Progenitor cell of endocrine pancreas (in vitro differentiated cells): ENCODE measurements at regions not wholly inside any gene's neighbourhood (a gene's known extent, or its start where the extent isn't known, plus 50 kb on each side); places are given as distances from the start of the nearest gene placed in this dataset.
"Not testable (repeated sequence)": the region's sequence is repeated elsewhere in the genome, so short reads cannot be mapped to it uniquely, and the experiment has no call there.

Experiments used
- DNase-seq: peaks from one replicate; pipeline ENCODE4 v3.0.0; 2021; ENCODE audit warnings: low spot score; ENCODE audit not compliant: unreplicated experiment
- H3K27ac Mint-ChIP-seq: 2 replicates; pipeline ENCODE4 v1.8.0; 2021; ENCODE audit warnings: mild to moderate bottlenecking, moderate library complexity, mixed read lengths
- H3K27me3 Mint-ChIP-seq: 2 replicates; pipeline ENCODE4 v1.8.0; 2021; ENCODE audit warnings: mixed read lengths
- H3K36me3 Mint-ChIP-seq: 2 replicates; pipeline ENCODE4 v1.8.0; 2022; ENCODE audit warnings: mixed read lengths; ENCODE audit not compliant: insufficient read depth
- H3K4me1 Mint-ChIP-seq: 2 replicates; pipeline ENCODE4 v1.8.0; 2021; ENCODE audit warnings: low read depth, mixed read lengths
- H3K4me3 Mint-ChIP-seq: 2 replicates; pipeline ENCODE4 v1.8.0; 2021; ENCODE audit warnings: low read depth, mild to moderate bottlenecking, moderate library complexity, mixed read lengths
- H3K9me3 Mint-ChIP-seq: 2 replicates; pipeline ENCODE4 v1.8.0; 2021; ENCODE audit warnings: low read depth, mixed read lengths

DNA sequence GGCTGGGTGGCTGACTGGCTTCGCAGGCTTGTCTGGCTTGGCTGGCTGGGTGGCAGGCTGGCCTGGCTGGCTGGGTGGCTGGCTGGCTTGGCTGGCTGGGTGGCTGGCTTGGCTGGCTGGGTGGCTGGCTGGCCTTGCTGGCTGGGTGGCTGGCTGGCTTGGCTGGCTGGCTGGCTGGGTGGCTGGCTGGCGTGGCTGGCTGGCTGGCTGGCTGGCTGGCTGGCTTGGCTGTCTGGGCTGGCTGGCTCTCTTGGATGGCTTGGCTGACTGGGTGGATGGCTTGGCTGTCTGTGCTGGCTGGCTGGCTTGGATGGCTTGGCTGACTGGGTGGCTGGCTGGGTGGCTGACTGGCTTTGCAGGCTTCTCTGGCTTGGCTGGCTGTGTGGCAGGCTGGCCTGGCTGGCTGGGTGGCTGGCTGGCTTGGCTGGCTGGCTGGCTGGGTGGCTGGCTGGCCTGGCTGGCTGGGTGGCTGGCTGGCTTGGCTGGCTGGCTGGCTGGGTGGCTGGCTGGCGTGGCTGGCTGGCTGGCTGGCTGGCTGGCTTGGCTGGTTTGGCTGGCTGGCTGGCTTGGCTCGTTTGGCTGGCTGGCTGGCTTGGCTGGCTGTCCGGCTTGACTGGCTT is 2808.1 kb downstream of the RPIA start:
- DNase-seq, H3K36me3 Mint-ChIP-seq, H3K27me3 Mint-ChIP-seq, H3K27ac Mint-ChIP-seq, H3K4me1 Mint-ChIP-seq, H3K4me3 Mint-ChIP-seq: not testable (repeated sequence)
- peaks cover 10% of the 10 kb centered on the region for H3K9me3 Mint-ChIP-seq

DNA sequence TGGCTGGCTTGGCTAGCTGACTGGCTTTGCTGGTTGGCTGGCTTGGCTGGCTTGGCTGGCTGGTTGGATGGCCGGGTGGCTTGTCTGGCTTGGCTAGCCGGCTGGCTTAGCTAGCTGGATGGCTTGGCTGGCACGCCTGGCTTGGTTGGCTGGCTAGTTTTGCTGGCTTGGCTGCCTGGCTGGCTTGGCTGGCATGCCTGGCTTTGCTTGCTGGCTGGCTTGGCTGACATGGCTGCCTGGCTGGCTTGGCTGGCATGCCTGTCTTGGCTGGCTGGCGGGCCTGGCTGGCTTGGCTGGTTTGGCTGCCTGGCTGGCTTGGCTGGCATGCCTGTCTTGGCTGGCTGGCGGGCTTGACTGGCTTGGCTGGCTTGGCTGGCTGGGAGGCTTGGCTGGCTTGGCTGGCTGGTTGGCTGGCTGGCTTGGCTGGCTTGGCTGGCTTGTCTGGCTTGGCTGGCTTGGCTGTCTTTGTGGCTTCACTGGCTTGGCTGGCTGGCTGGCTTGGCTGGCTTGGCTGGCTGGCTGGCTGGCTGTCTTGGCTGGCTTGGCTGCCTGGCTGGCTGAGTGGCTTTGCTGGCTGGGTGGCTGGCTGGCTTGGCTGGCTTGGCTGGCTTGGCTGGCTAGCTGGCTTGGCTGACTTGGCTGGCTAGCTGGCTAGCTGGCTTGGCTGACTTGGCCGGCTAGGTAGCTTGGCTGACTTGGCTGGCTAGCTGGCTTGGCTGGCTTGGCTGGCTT is 2808.9 kb downstream of the RPIA start:
- not testable (repeated sequence) for DNase-seq, H3K4me1 Mint-ChIP-seq, H3K27ac Mint-ChIP-seq, H3K36me3 Mint-ChIP-seq, H3K4me3 Mint-ChIP-seq, H3K27me3 Mint-ChIP-seq
- peaks cover 10% of the 10 kb centered on the region for H3K9me3 Mint-ChIP-seq

DNA sequence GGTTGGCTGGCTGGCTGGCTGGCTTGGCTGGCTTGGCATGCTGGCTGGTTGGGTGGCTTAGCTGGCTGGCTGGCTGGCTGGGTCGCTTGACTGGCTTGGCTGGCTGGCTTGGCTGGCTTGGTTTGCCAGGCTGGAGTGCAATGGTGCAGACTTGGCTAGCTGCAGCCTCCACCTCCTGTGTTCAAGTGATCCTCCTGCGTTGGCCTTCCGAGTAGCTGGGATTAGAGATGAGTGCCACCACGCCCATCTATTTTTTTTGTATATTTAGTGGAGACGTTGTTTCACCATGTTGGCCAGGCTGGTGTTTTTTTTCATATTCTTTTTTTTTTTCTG is 2809.5 kb downstream of the RPIA start:
- not testable (repeated sequence) for H3K4me3 Mint-ChIP-seq, H3K4me1 Mint-ChIP-seq, H3K27me3 Mint-ChIP-seq, DNase-seq, H3K36me3 Mint-ChIP-seq, H3K27ac Mint-ChIP-seq
- peaks cover 10% of the 10 kb centered on the region for H3K9me3 Mint-ChIP-seq

DNA sequence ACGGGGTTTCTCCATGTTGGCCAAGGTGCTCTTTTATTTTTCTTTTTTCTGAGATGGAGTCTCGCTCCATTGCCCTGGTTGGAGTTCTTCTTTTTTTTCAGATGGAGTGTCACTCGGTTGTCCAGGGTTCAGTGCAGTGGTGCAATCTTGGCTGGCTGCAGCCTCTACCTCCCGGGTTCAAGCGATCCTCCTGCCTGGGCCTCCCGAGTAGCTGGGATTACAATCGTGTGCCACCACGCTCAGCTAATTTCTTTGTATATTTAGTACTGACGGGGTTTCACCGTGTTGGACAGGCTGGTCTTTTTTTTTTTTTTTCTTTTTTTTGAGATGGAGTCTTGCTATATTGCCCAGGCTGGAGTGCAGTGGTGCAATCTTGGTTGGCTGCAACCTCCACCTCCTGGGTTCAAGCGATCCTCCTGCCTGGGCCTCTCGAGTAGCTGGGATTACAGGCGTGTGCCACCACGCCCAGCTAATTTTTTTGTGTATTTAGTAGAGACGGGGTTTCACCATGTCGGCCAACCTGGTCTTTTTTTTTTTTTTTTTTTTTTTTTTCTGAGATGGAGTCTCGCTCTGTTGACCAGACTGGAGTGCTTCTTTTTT is 2810.1 kb downstream of the RPIA start:
- not testable (repeated sequence) for H3K4me3 Mint-ChIP-seq, H3K27me3 Mint-ChIP-seq, H3K27ac Mint-ChIP-seq, DNase-seq, H3K9me3 Mint-ChIP-seq, H3K4me1 Mint-ChIP-seq, H3K36me3 Mint-ChIP-seq

DNA sequence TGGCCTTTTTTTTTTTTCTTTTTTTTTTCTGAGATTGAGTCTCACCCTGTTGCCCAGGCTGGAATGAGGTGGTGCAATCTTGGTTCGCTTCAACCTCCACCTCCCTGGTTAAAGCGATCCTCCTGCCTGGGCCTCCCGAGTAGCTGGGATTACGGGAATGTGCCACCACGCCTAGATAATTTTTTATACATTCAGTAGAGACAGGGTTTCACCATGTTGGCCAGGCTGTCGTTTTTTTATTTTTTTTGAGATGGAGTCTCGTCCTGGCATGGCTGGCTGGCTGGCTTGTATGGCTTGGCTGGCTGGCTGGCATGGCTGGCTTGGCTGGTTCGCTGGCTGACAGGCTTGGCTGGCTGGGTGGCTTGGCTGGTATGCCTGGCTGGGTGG is 2812.1 kb downstream of the RPIA start:
- H3K4me3 Mint-ChIP-seq, H3K36me3 Mint-ChIP-seq: not testable (repeated sequence)

DNA sequence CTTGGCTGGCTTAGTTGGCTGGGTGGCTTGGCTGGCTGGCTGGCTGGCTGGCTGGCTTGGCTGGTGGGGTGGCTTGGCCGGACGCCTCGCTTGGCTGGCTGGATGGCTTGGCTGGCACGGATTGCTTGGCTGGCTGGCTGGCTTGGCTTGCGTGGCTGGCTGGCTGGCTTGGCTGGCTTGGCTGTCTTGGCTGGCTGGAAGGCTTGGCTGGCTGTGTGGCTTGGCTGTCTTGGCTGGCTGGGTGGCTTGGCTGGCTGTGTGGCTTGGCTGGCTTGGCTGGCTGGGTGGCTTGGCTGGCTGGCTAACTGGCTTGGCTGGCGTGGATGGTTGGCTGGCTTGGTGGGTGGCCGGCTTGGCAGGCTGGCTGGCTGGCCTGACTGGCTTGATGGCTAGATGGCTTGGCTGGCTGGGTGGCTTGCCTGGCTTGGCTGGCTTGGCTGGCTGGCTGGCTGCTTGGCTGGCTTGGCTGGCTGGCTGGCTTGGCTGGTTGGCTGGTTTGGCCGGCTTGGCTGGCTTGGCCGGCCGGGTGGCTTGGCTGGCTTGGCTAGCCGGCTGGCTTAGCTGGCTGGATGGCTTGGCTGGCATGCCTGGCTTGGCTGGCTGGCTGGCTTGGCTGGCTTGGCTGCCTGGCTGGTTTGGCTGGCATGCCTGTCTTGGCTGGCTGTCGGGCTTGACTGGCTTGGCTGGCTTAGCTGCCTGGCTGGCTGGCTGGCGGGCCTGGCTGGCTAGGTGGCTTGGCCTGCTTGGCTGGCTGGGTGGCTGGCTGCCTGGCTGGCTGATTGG is 2812.7 kb downstream of the RPIA start:
- not testable (repeated sequence) for H3K4me1 Mint-ChIP-seq, H3K36me3 Mint-ChIP-seq, H3K4me3 Mint-ChIP-seq, H3K27ac Mint-ChIP-seq, DNase-seq, H3K27me3 Mint-ChIP-seq, H3K9me3 Mint-ChIP-seq

More for the DNA sequence above, 2812.1 kb downstream of the RPIA start:
- not testable (repeated sequence) for H3K9me3 Mint-ChIP-seq, DNase-seq, H3K4me1 Mint-ChIP-seq, H3K27me3 Mint-ChIP-seq, H3K27ac Mint-ChIP-seq

DNA sequence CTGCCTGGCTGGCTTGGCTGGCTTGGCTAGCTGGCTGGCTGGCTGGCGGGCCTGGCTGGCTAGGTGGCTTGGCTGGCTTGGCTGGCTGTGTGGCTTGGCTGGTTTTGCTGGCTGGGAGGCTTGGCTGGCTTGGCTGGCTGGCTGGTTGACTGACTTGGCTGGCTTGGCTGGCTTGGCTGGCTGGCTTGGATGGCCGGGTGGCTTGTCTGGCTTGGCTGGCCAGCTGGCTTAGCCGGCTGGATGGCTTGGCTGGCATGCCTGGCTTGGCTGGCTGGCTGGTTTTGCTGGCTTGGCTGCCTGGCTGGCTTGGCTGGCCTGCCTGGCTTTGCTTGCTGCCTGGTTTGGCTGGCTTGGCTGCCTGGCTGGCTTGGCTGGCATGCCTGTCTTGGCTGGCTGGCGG is 2817.3 kb downstream of the RPIA start:
- H3K27me3 Mint-ChIP-seq, H3K27ac Mint-ChIP-seq, H3K36me3 Mint-ChIP-seq, DNase-seq, H3K4me3 Mint-ChIP-seq, H3K4me1 Mint-ChIP-seq, H3K9me3 Mint-ChIP-seq: not testable (repeated sequence)

DNA sequence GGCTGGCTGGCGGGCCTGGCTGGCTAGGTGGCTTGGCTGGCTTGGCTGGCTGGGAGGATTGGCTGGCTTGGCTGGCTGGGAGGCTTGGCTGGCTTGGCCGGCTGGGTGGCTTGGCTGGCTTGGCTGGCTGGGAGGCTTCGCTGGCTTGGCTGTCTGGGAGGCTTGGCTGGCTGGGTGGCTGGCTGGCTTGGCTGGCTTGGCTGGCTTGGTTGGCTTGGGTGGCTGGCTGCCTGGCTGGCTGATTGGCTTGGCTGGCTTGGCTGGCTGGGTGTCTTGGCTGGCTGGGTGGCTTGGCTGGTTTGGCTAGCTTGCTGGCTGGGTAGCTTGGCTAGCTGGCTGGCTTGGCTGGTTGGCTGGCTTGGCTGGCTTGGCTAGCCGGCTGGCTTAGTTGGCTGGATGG is 2817.8 kb downstream of the RPIA start:
- DNase-seq, H3K27me3 Mint-ChIP-seq, H3K27ac Mint-ChIP-seq: not testable (repeated sequence)

DNA sequence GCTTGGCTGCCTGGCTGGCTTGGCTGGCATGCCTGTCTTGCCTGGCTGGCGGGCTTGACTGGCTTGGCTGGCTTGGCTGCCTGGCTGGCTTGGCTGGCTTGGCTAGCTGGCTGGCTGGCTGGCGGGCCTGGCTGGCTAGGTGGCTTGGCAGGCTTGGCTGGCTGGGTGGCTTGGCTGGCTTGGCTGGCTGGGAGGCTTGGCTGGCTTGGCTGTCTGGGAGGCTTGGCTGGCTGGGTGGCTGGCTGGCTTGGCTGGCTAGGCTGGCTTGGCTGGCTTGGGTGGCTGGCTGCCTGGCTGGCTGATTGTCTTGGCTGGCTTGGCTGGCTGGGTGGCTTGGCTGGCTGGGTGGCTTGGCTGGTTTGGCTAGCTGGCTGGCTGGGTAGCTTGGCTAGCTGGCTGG is 2819.7 kb downstream of the RPIA start:
- H3K27ac Mint-ChIP-seq, H3K36me3 Mint-ChIP-seq, DNase-seq, H3K4me1 Mint-ChIP-seq, H3K4me3 Mint-ChIP-seq, H3K27me3 Mint-ChIP-seq, H3K9me3 Mint-ChIP-seq: not testable (repeated sequence)

More for the DNA sequence above, 2817.8 kb downstream of the RPIA start:
- not testable (repeated sequence) for H3K4me3 Mint-ChIP-seq, H3K4me1 Mint-ChIP-seq, H3K36me3 Mint-ChIP-seq, H3K9me3 Mint-ChIP-seq

DNA sequence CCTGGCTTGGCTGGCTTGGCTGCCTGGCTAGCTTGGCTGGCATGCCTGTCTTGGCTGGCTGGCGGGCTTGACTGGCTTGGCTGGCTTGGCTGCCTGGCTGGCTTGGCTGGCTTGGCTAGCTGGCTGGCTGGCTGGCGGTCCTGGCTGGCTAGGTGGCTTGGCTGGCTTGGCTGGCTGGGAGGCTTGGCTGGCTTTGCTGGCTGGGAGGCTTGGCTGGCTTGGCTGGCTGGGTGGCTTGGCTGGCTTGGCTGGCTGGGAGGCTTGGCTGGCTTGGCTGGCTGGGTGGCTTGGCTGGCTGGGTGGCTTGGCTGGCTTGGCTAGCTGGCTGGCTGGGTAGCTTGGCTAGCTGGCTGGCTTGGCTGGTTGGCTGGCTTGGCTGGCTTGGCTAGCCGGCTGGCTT is 2824.5 kb downstream of the RPIA start:
- DNase-seq, H3K36me3 Mint-ChIP-seq, H3K27me3 Mint-ChIP-seq, H3K4me3 Mint-ChIP-seq, H3K27ac Mint-ChIP-seq, H3K4me1 Mint-ChIP-seq, H3K9me3 Mint-ChIP-seq: not testable (repeated sequence)

DNA sequence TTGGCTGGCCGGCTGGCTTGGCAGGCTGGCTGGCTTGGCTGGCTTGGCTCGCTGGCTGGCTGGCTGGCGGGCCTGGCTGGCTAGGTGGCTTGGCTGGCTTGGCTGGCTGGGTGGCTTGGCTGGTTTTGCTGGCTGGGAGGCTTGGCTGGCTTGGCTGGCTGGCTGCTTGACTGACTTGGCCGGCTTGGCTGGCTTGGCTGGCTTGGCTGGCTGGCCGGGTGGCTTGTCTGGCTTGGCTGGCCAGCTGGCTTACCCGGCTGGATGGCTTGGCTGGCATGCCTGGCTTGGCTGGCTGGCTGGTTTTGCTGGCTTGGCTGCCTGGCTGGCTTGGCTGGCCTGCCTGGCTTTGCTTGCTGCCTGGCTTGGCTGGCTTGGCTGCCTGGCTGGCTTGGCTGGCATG is 2825.2 kb downstream of the RPIA start:
- not testable (repeated sequence) for H3K27ac Mint-ChIP-seq, DNase-seq, H3K36me3 Mint-ChIP-seq, H3K4me3 Mint-ChIP-seq, H3K9me3 Mint-ChIP-seq, H3K4me1 Mint-ChIP-seq, H3K27me3 Mint-ChIP-seq

DNA sequence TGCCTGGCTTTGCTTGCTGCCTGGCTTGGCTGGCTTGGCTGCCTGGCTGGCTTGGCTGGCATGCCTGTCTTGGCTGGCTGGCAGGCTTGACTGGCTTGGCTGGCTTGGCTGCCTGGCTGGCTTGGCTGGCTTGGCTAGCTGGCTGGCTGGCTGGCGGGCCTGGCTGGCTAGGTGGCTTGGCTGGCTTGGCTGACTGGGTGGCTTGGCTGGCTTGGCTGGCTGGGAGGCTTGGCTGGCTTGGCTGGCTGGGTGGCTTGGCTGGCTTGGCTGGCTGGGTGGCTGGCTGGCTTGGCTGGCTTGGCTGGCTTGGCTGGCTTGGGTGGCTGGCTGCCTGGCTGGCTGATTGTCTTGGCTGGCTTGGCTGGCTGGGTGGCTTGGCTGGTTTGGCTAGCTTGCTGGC is 2826.4 kb downstream of the RPIA start:
- DNase-seq, H3K36me3 Mint-ChIP-seq, H3K4me1 Mint-ChIP-seq, H3K27ac Mint-ChIP-seq, H3K4me3 Mint-ChIP-seq, H3K9me3 Mint-ChIP-seq, H3K27me3 Mint-ChIP-seq: not testable (repeated sequence)

DNA sequence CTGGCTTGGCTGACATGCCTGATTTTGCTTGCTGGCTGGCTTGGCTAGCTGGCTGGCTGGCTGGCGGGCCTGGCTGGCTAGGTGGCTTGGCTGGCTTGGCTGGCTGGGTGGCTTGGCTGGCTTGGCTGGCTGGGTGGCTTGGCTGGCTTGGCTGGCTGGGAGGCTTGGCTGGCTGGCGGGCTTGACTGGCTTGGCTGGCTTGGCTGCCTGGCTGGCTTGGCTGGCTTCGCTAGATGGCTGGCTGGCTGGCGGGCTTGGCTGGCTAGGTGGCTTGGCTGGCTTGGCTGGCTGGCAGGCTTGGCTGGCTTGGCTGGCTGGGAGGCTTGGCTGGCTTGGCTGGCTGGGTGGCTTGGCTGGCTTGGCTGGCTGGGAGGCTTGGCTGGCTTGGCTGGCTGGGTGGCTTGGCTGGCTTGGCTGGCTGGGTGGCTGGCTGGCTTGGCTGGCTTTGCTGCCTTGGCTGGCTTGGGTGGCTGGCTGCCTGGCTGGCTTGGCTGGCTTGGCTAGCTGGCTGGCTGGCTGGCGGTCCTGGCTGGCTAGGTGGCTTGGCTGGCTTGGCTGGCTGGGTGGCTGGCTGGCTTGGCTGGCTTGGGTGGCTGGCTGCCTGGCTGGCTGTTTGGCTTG is 2827.0 kb downstream of the RPIA start:
- H3K9me3 Mint-ChIP-seq, H3K27me3 Mint-ChIP-seq, H3K27ac Mint-ChIP-seq, H3K4me3 Mint-ChIP-seq, H3K36me3 Mint-ChIP-seq, DNase-seq, H3K4me1 Mint-ChIP-seq: not testable (repeated sequence)
